H1 (cell line): ENCODE measurements at regions not wholly inside any gene's neighbourhood (a gene's known extent, or its start where the extent isn't known, plus 50 kb on each side); places are given as distances from the start of the nearest gene placed in this dataset.

Experiments used
- CTCF ChIA-PET: fragments of 300-600 bp; sonication (Branson Sonifier 250); formaldehyde crosslinking; loops from one replicate; lab custom pipeline; 2021; ENCODE audit not compliant: partially characterized antibody; lab: Charles Lee
- POLR2A ChIA-PET: fragments of 300-600 bp; sonication (Branson Sonifier 250); formaldehyde crosslinking; loops from one replicate; lab custom pipeline; 2021; ENCODE audit warnings: inconsistent platforms; ENCODE audit not compliant: partially characterized antibody; lab: Charles Lee
- DNase-seq, 2 experiments: peaks; one replicate each; pipeline versions ENCODE4 v3.0.0 to v3.0.0-alpha.2; 2010 to 2022; ENCODE audit warnings: low spot score in 2 of 2, low read depth in 1 of 2, mixed read lengths in 1 of 2
- FAIRE-seq: peaks from 2 replicates; lab custom pipeline; 2011; peaks lifted over from hg19 to GRCh38; lab: Jason Lieb, UNC
- H2AFZ ChIP-seq: 2 replicates; pipeline ENCODE4 v1.8.1; 2012; ENCODE audit warnings: low read length, inconsistent platforms
- H2AK5ac ChIP-seq: 2 replicates; pipeline ENCODE4 v1.6.1; 2013; ENCODE audit warnings: low read depth, low read length
- H2BK120ac ChIP-seq: replicated peaks from 2 replicates; pipeline ENCODE3; 2013; ENCODE audit warnings: low read depth, low read length, inconsistent platforms
- H2BK12ac ChIP-seq: 2 replicates; pipeline ENCODE4 v1.6.1; 2013; ENCODE audit warnings: low read depth, low read length
- H2BK15ac ChIP-seq: 2 replicates; pipeline ENCODE4 v1.6.1; 2013; ENCODE audit warnings: low read length
- H2BK20ac ChIP-seq: 2 replicates; pipeline ENCODE4 v1.6.1; 2013; ENCODE audit warnings: low read length
- H2BK5ac ChIP-seq: 2 replicates; pipeline ENCODE4 v1.6.1; 2013; ENCODE audit warnings: low read depth, low read length
- H3K14ac ChIP-seq: 2 replicates; pipeline ENCODE4 v1.6.1; 2013; ENCODE audit warnings: inconsistent platforms; ENCODE audit not compliant: insufficient read length
- H3K18ac ChIP-seq: 2 replicates; pipeline ENCODE4 v1.6.1; 2013; ENCODE audit warnings: low read length; ENCODE audit errors: extremely low read depth
- H3K23ac ChIP-seq: 2 replicates; pipeline ENCODE4 v1.6.1; 2013; ENCODE audit warnings: inconsistent platforms; ENCODE audit not compliant: insufficient read length
- H3K23me2 ChIP-seq: 2 replicates; pipeline ENCODE4 v1.6.1; 2013; ENCODE audit warnings: low read depth, low read length
- H3K27ac ChIP-seq: 2 replicates; pipeline ENCODE4 v1.6.1; 2011; ENCODE audit warnings: low read depth, low read length, inconsistent platforms
- H3K27me3 ChIP-seq, 4 experiments: replicated peaks in 1 of 4; 1 replicate in 1 of 4; 2 replicates in 3 of 4; pipeline versions ENCODE4 v1.6.1 to v1.8.1; 2011 to 2013; ENCODE audit warnings: low read length in 3 of 4, mild to moderate bottlenecking in 3 of 4, inconsistent platforms in 2 of 4, mixed read lengths in 2 of 4, moderate library complexity in 1 of 4; ENCODE audit not compliant: control insufficient read depth in 3 of 4, insufficient read depth in 3 of 4; ENCODE audit errors: extremely low read depth in 1 of 4
- H3K36me3 ChIP-seq, 4 experiments: 2 replicates each; pipeline versions ENCODE4 v1.6.1 to v1.8.1; 2011 to 2013; ENCODE audit warnings: mild to moderate bottlenecking in 4 of 4, low read length in 3 of 4, moderate library complexity in 2 of 4, control low read depth in 1 of 4, inconsistent platforms in 1 of 4; ENCODE audit not compliant: insufficient read depth in 4 of 4, control insufficient read depth in 2 of 4
- H3K4ac ChIP-seq: replicated peaks from 2 replicates; pipeline ENCODE3; 2013; ENCODE audit warnings: low read length, low read depth, mixed read lengths, inconsistent platforms; ENCODE audit not compliant: insufficient read length
- H3K4me1 ChIP-seq, 4 experiments: replicated peaks in 1 of 4; 1 replicate in 1 of 4; 2 replicates in 3 of 4; pipeline versions ENCODE4 v1.6.1 to v1.8.1; 2011 to 2013; ENCODE audit warnings: low read length in 3 of 4, inconsistent platforms in 2 of 4, mixed read lengths in 1 of 4; ENCODE audit not compliant: insufficient read depth in 4 of 4, control insufficient read depth in 3 of 4
- H3K4me2 ChIP-seq, 2 experiments: 2 replicates each; pipeline versions ENCODE4 v1.6.1 to v1.8.1; 2011 to 2013; ENCODE audit warnings: low read depth in 2 of 2, low read length in 2 of 2, control low read depth in 1 of 2, inconsistent platforms in 1 of 2, mild to moderate bottlenecking in 1 of 2; ENCODE audit not compliant: insufficient read depth in 1 of 2
- H3K4me3 ChIP-seq, 4 experiments: fragments of 200-600, 300-600 bp in 1 of 4; sonication (generic), shearing (Covaris generic), sonication (Bioruptor Twin) in 1 of 4; 2 replicates each; pipeline versions ENCODE4 v1.5.1 to v1.8.1; 2011 to 2016; ENCODE audit warnings: low read length in 4 of 4, low read depth in 3 of 4, control low read depth in 2 of 4, inconsistent platforms in 2 of 4, mild to moderate bottlenecking in 2 of 4, mixed read lengths in 1 of 4, moderate library complexity in 1 of 4; ENCODE audit not compliant: insufficient read depth in 2 of 4; ENCODE audit errors: extremely low read depth in 1 of 4
- H3K56ac ChIP-seq: replicated peaks from 2 replicates; pipeline ENCODE3; 2013; ENCODE audit warnings: low read depth, mild to moderate bottlenecking, mixed read lengths, low read length, inconsistent platforms; ENCODE audit not compliant: insufficient read length
- H3K79me1 ChIP-seq: 2 replicates; pipeline ENCODE4 v1.6.1; 2013; ENCODE audit warnings: low read depth, low read length, control low read depth
- H3K79me2 ChIP-seq, 2 experiments: 2 replicates each; pipeline versions ENCODE4 v1.6.1 to v1.8.1; 2012 to 2013; ENCODE audit warnings: low read length in 2 of 2, mild to moderate bottlenecking in 2 of 2, inconsistent platforms in 1 of 2; ENCODE audit not compliant: insufficient read depth in 2 of 2, control insufficient read depth in 1 of 2
- H3K9ac ChIP-seq, 4 experiments: replicated peaks in 1 of 4; 1 replicate in 1 of 4; 2 replicates in 3 of 4; pipeline versions ENCODE4 v1.6.1 to v1.8.1; 2011 to 2013; ENCODE audit warnings: low read depth in 3 of 4, low read length in 3 of 4, control low read depth in 2 of 4, mild to moderate bottlenecking in 2 of 4, moderate library complexity in 2 of 4, inconsistent platforms in 1 of 4; ENCODE audit errors: extremely low read depth in 1 of 4
- H3K9me3 ChIP-seq, 2 experiments: 2 replicates each; pipeline versions ENCODE4 v1.6.1 to v1.8.1; 2012 to 2013; ENCODE audit warnings: mild to moderate bottlenecking in 2 of 2, moderate library complexity in 2 of 2, control low read depth in 1 of 2, inconsistent platforms in 1 of 2, low read depth in 1 of 2, low read length in 1 of 2, mixed read lengths in 1 of 2; ENCODE audit not compliant: insufficient read depth in 2 of 2
- H4K20me1 ChIP-seq, 2 experiments: replicated peaks in 1 of 2; 2 replicates each; pipeline versions ENCODE3 to v1.8.1; 2011 to 2013; ENCODE audit warnings: inconsistent platforms in 2 of 2, low read length in 2 of 2, mild to moderate bottlenecking in 1 of 2; ENCODE audit not compliant: insufficient read depth in 2 of 2, control insufficient read depth in 1 of 2
- H4K5ac ChIP-seq: 2 replicates; pipeline ENCODE4 v1.6.1; 2013; ENCODE audit warnings: low read length, low read depth, mixed read lengths, inconsistent platforms; ENCODE audit not compliant: insufficient read length
- H4K8ac ChIP-seq: 2 replicates; pipeline ENCODE4 v1.8.0; 2013; ENCODE audit warnings: mild to moderate bottlenecking, moderate library complexity, low read length, inconsistent platforms; ENCODE audit not compliant: insufficient read depth; ENCODE audit errors: extremely low read depth
- H4K91ac ChIP-seq: replicated peaks from 2 replicates; pipeline ENCODE3; 2013; ENCODE audit warnings: low read length, mixed read lengths, inconsistent platforms; ENCODE audit not compliant: insufficient read length
- CHD1 ChIP-seq: IDR thresholded peaks from 2 replicates; pipeline ENCODE4 v1.6.1; 2012; ENCODE audit warnings: low read depth, low read length, improper control_type of control experiment
- CHD2 ChIP-seq: IDR thresholded peaks from 2 replicates; pipeline ENCODE4 v1.6.1; 2012; ENCODE audit warnings: low read length, improper control_type of control experiment
- CTCF ChIP-seq, 3 experiments: IDR thresholded peaks; 1 replicate in 2 of 3; 2 replicates in 1 of 3; pipeline versions ENCODE4 v1.5.1 to v1.6.1; 2011; ENCODE audit warnings: low read length in 3 of 3, mild to moderate bottlenecking in 3 of 3, inconsistent platforms in 2 of 3, low read depth in 1 of 3, moderate library complexity in 1 of 3; ENCODE audit not compliant: insufficient read depth in 1 of 3; ENCODE audit errors: control extremely low read depth in 1 of 3
- E2F6 ChIP-seq: IDR thresholded peaks from 2 replicates; pipeline ENCODE4 v1.6.1; 2012; ENCODE audit warnings: inconsistent platforms
- KDM4A ChIP-seq: IDR thresholded peaks from one replicate; pipeline ENCODE4 v1.7.1; 2012; ENCODE audit warnings: low read depth, mild to moderate bottlenecking, moderate library complexity, low read length, inconsistent platforms; ENCODE audit not compliant: severe bottlenecking
- RAD21 ChIP-seq, 2 experiments: IDR thresholded peaks in 1 of 2; conservative IDR thresholded peaks in 1 of 2; 2 replicates each; pipeline ENCODE4 v1.6.1; 2011; ENCODE audit warnings: low read depth in 2 of 2, low read length in 2 of 2, improper control_type of control experiment in 1 of 2, inconsistent platforms in 1 of 2, mild to moderate bottlenecking in 1 of 2, moderate library complexity in 1 of 2
- RXRA ChIP-seq: IDR thresholded peaks from 2 replicates; pipeline ENCODE4 v1.6.1; 2011; ENCODE audit warnings: low read depth, mild to moderate bottlenecking, low read length, moderate library complexity; ENCODE audit not compliant: insufficient read depth
- SP1 ChIP-seq: IDR thresholded peaks from 2 replicates; pipeline ENCODE4 v1.6.1; 2011; ENCODE audit warnings: low read depth, low read length
- SP4 ChIP-seq: IDR thresholded peaks from 2 replicates; pipeline ENCODE4 v1.6.1; 2012; ENCODE audit warnings: low read length, inconsistent platforms
- WGBS, 2 experiments: shearing (Covaris generic) in 1 of 2; methylation state at CpG; one replicate each; pipeline versions ENCODE4 v1.1.6 to v1.1.7; 2013 to 2015; ENCODE audit warnings: low lambda C conversion rate in 2 of 2, mixed read lengths in 2 of 2, inconsistent platforms in 1 of 2, low coverage in 1 of 2, missing lambda C conversion rate in 1 of 2; ENCODE audit not compliant: insufficient replicate concordance in 2 of 2, insufficient coverage in 1 of 2, insufficient read length in 1 of 2; ENCODE audit errors: extremely low coverage in 1 of 2, missing lambda C conversion rate in 1 of 2; 5-methylcytosine and 5-hydroxymethylcytosine counted together

GRCh38 chr16:49049191-49049590 lies 232.4 kb downstream of the CBLN1 start:
- Histone ChIP-seq H3K27ac (no peak overlapping the region), H3K23me2 (no peaks in the 10 kb centered on the region), H3K36me3 (no peaks in the 10 kb centered on the region), H2BK15ac (no peak overlapping the region), H3K79me1 (no peaks in the 10 kb centered on the region), H4K5ac (no peak overlapping the region), H3K79me2 (no peaks in the 10 kb centered on the region), H3K4me2 (no peak overlapping the region), H2BK120ac (no peak overlapping the region), H4K91ac (no peak overlapping the region), H3K9ac (no peak overlapping the region), H3K4ac (no peak overlapping the region), H2AFZ (no peak overlapping the region), H3K9me3 (no peaks in the 10 kb centered on the region), H2BK5ac (no peak overlapping the region), H3K14ac (no peak overlapping the region), H4K20me1 (no peaks in the 10 kb centered on the region), H2AK5ac (no peak overlapping the region), H3K23ac (no peak overlapping the region), H2BK20ac (no peak overlapping the region), H4K8ac (no peak overlapping the region), H3K4me1 (no peaks in the 10 kb centered on the region), H2BK12ac (no peak overlapping the region), H3K18ac (no peak overlapping the region), H3K27me3 (no peaks in the 10 kb centered on the region; a peak in 1 of 7 replicates), H3K4me3 (no peak overlapping the region), H3K56ac (no peak overlapping the region)
- TF ChIP-seq SP1 (no peak), CHD1 (no peak), SP4 (no peak), RAD21 (IDR thresholded peaks at IDR 0.05 in 1 of 2, conservative IDR thresholded peaks at IDR 0.05 in 1 of 2; ENCODE audit: low read depth in 2 of 2, low read length in 2 of 2) (peak; percentile 3 to 39; a peak in 2 of 4 replicates), CTCF (IDR thresholded peaks at IDR 0.05; ENCODE audit: control extremely low read depth in 1 of 3, insufficient read depth in 1 of 3, low read depth in 1 of 3, low read length in 3 of 3) (peak in 1 of 3 experiments; percentile 19; a peak in 1 of 4 replicates), KDM4A (no peak), CHD2 (no peak), E2F6 (no peak), RXRA (no peak)
- CTCF ChIA-PET = no interaction called here
- POLR2A ChIA-PET = no interaction called here
- DNase-seq (no peak), FAIRE-seq (no peak)
- 91% methylated on average over 6 of the region's 6 CpGs; no CpG with 5 or more reads in 1 of the 2 experiments for WGBS, 2 experiments
